Uterus (tissue), 2 donors: ENCODE measurements at regions not wholly inside any gene's neighbourhood (a gene's known extent, or its start where the extent isn't known, plus 50 kb on each side); places are given as distances from the start of the nearest gene placed in this dataset.

ENCODE experiments used
- CTCF ChIP-seq, 4 experiments: fragments of 200-600 bp in 2 of 4; fragments of 450-650 bp in 2 of 4; sonication (generic) in 2 of 4; IDR thresholded peaks; one replicate each; pipeline ENCODE4 v1.5.1; 2016 to 2019; ENCODE audit warnings: antibody characterized with exemption in 4 of 4, mild to moderate bottlenecking in 2 of 4, moderate library complexity in 1 of 4
- POLR2A ChIP-seq, 2 donors: fragments of 450-650 bp; IDR thresholded peaks; one replicate each; pipeline ENCODE4 v1.6.1; 2016; ENCODE audit warnings: antibody characterized with exemption in 2 of 2, mild to moderate bottlenecking in 1 of 2, moderate library complexity in 1 of 2

GRCh38 chr1:91073299-91073698 is 51.5 kb upstream of the ZNF644 start:
- TF ChIP-seq CTCF (IDR thresholded peaks at IDR 0.05) (no peak), POLR2A (IDR thresholded peaks at IDR 0.05) (no peak)
